Rectal smooth muscle tissue (tissue), 1 donor: ENCODE measurements at regions not wholly inside any gene's neighbourhood (a gene's known extent, or its start where the extent isn't known, plus 50 kb on each side); places are given as distances from the start of the nearest gene placed in this dataset.

Experiments used
- H3K27ac ChIP-seq: one replicate; pipeline ENCODE4 v1.7.0; 2013; ENCODE audit warnings: low read depth, low read length, inconsistent platforms
- H3K27me3 ChIP-seq: one replicate; pipeline ENCODE4 v1.7.0; 2013; ENCODE audit warnings: low read length; ENCODE audit not compliant: control insufficient read depth, insufficient read depth
- H3K36me3 ChIP-seq: one replicate; pipeline ENCODE4 v1.7.0; 2013; ENCODE audit warnings: low read length; ENCODE audit not compliant: control insufficient read depth, insufficient read depth
- H3K4me1 ChIP-seq: one replicate; pipeline ENCODE4 v1.7.0; 2013; ENCODE audit warnings: low read length; ENCODE audit not compliant: control insufficient read depth, insufficient read depth
- H3K4me3 ChIP-seq: one replicate; pipeline ENCODE4 v1.7.0; 2013; ENCODE audit warnings: low read length
- H3K9ac ChIP-seq: one replicate; pipeline ENCODE4 v1.7.0; 2013; ENCODE audit warnings: low read length

GRCh38 chr1:95584315-95584714 lies 350.3 kb downstream of the RWDD3 start:
- H3K27ac ChIP-seq: no peak overlapping the region
- H3K36me3 ChIP-seq: no peaks in the 10 kb centered on the region
- no peak overlapping the region for H3K9ac ChIP-seq
- H3K4me1 ChIP-seq: no peaks in the 10 kb centered on the region
- H3K27me3 ChIP-seq: no peaks in the 10 kb centered on the region
- H3K4me3 ChIP-seq: no peak overlapping the region

GRCh38 chr1:95604771-95605170 lies 370.8 kb downstream of the RWDD3 start:
- H3K4me3 ChIP-seq: no peak overlapping the region
- H3K9ac ChIP-seq: no peak overlapping the region
- no peaks in the 10 kb centered on the region for H3K36me3 ChIP-seq
- H3K27me3 ChIP-seq: no peaks in the 10 kb centered on the region
- no peaks in the 10 kb centered on the region for H3K4me1 ChIP-seq
- no peak overlapping the region for H3K27ac ChIP-seq

GRCh38 chr1:95614197-95614596 lies 380.2 kb downstream of the RWDD3 start:
- Histone ChIP-seq H3K9ac (no peak overlapping the region), H3K4me3 (no peak overlapping the region), H3K4me1 (no peaks in the 10 kb centered on the region), H3K27ac (no peak overlapping the region), H3K27me3 (no peaks in the 10 kb centered on the region), H3K36me3 (no peaks in the 10 kb centered on the region)

- Histone ChIP-seq H3K4me1 (no peaks in the 10 kb centered on the region), H3K4me3 (no peak overlapping the region), H3K27ac (no peak overlapping the region), H3K27me3 (no peaks in the 10 kb centered on the region), H3K9ac (no peak overlapping the region), H3K36me3 (no peaks in the 10 kb centered on the region)
Observed at GRCh38 chr1:95615421-95615820, 381.4 kb downstream of the RWDD3 start.

- no peak overlapping the region for H3K4me3 ChIP-seq
- H3K27ac ChIP-seq: no peak overlapping the region
- H3K9ac ChIP-seq: no peak overlapping the region
Observed at GRCh38 chr1:95620076-95620475, 386.1 kb downstream of the RWDD3 start.

GRCh38 chr1:95622609-95623008 lies 388.6 kb downstream of the RWDD3 start:
- Histone ChIP-seq H3K27me3 (no peaks in the 10 kb centered on the region), H3K4me3 (no peak overlapping the region), H3K36me3 (no peaks in the 10 kb centered on the region), H3K9ac (no peak overlapping the region), H3K4me1 (no peaks in the 10 kb centered on the region), H3K27ac (no peak overlapping the region)

More at GRCh38 chr1:95620076-95620475, 386.1 kb downstream of the RWDD3 start:
- no peaks in the 10 kb centered on the region for H3K4me1 ChIP-seq
- no peaks in the 10 kb centered on the region for H3K36me3 ChIP-seq
- H3K27me3 ChIP-seq: no peaks in the 10 kb centered on the region

GRCh38 chr1:95625224-95625623 lies 391.2 kb downstream of the RWDD3 start:
- H3K9ac ChIP-seq: no peak overlapping the region
- H3K4me3 ChIP-seq: no peak overlapping the region
- no peaks in the 10 kb centered on the region for H3K27me3 ChIP-seq
- H3K4me1 ChIP-seq: no peaks in the 10 kb centered on the region
- no peaks in the 10 kb centered on the region for H3K36me3 ChIP-seq
- no peak overlapping the region for H3K27ac ChIP-seq

- Histone ChIP-seq H3K4me1 (no peaks in the 10 kb centered on the region), H3K27me3 (no peaks in the 10 kb centered on the region), H3K4me3 (no peak overlapping the region), H3K27ac (no peak overlapping the region), H3K9ac (no peak overlapping the region), H3K36me3 (no peaks in the 10 kb centered on the region)
Observed at GRCh38 chr1:95627244-95627643, 393.2 kb downstream of the RWDD3 start.

- no peaks in the 10 kb centered on the region for H3K36me3 ChIP-seq
- H3K27me3 ChIP-seq: no peaks in the 10 kb centered on the region
- no peak overlapping the region for H3K27ac ChIP-seq
- H3K4me1 ChIP-seq: no peaks in the 10 kb centered on the region
- no peak overlapping the region for H3K9ac ChIP-seq
- no peak overlapping the region for H3K4me3 ChIP-seq
Observed at GRCh38 chr1:95631695-95632094, 397.7 kb downstream of the RWDD3 start.

GRCh38 chr1:95635811-95636210 lies 401.8 kb downstream of the RWDD3 start:
- no peaks in the 10 kb centered on the region for H3K4me1 ChIP-seq
- H3K4me3 ChIP-seq: no peak overlapping the region
- H3K9ac ChIP-seq: no peak overlapping the region
- H3K27ac ChIP-seq: no peak overlapping the region
- no peaks in the 10 kb centered on the region for H3K36me3 ChIP-seq
- no peaks in the 10 kb centered on the region for H3K27me3 ChIP-seq

GRCh38 chr1:95636897-95637296 lies 402.9 kb downstream of the RWDD3 start:
- H3K4me1 ChIP-seq: no peaks in the 10 kb centered on the region
- H3K27ac ChIP-seq: no peak overlapping the region
- no peaks in the 10 kb centered on the region for H3K27me3 ChIP-seq
- H3K4me3 ChIP-seq: no peak overlapping the region
- no peaks in the 10 kb centered on the region for H3K36me3 ChIP-seq
- no peak overlapping the region for H3K9ac ChIP-seq

- Histone ChIP-seq H3K36me3 (no peaks in the 10 kb centered on the region), H3K27me3 (no peaks in the 10 kb centered on the region), H3K4me1 (no peaks in the 10 kb centered on the region), H3K27ac (no peak overlapping the region), H3K4me3 (no peak overlapping the region), H3K9ac (no peak overlapping the region)
Observed at GRCh38 chr1:95640746-95641145, 406.7 kb downstream of the RWDD3 start.

GRCh38 chr1:95641386-95641785 lies 407.4 kb downstream of the RWDD3 start:
- Histone ChIP-seq H3K4me1 (no peaks in the 10 kb centered on the region), H3K36me3 (no peaks in the 10 kb centered on the region), H3K4me3 (no peak overlapping the region), H3K27me3 (no peaks in the 10 kb centered on the region), H3K9ac (no peak overlapping the region), H3K27ac (no peak overlapping the region)
